CD4-positive, alpha-beta T cell (primary cell): ENCODE measurements at regions not wholly inside any gene's neighbourhood (a gene's known extent, or its start where the extent isn't known, plus 50 kb on each side); places are given as distances from the start of the nearest gene placed in this dataset.

Experiments used
- ATAC-seq: fragments of 200-7000 bp; cut with Tn5 transposase; one replicate; pipeline ENCODE4 v1.10.0; 2022; ENCODE audit warnings: mild to moderate bottlenecking; ENCODE audit not compliant: poor library complexity
- CTCF ChIA-PET: fragments of 350-600 bp; sonication (Branson Sonifier 250); formaldehyde crosslinking; loops from one replicate; lab custom pipeline; 2021; ENCODE audit warnings: antibody characterized with exemption, inconsistent platforms; lab: Charles Lee
- POLR2A ChIA-PET: fragments of 350-600 bp; sonication (Branson Sonifier 250); formaldehyde crosslinking; loops from one replicate; lab custom pipeline; 2021; ENCODE audit warnings: antibody characterized with exemption, inconsistent platforms; lab: Charles Lee
- DNase-seq, 14 experiments: peaks; one replicate each; pipeline ENCODE4 v3.0.0-alpha.2; 2013 to 2020; ENCODE audit warnings: mixed read lengths in 2 of 14
- H3K27ac ChIP-seq, 2 donors: one replicate each; pipeline versions ENCODE4 v1.5.1 to v1.7.0; 2013; ENCODE audit warnings: low read length in 2 of 2, low read depth in 1 of 2, mild to moderate bottlenecking in 1 of 2
- H3K27me3 ChIP-seq, 2 experiments: 1 replicate in 1 of 2; 2 replicates in 1 of 2; pipeline versions ENCODE4 v1.6.1 to v1.7.0; 2013; ENCODE audit warnings: low read length in 2 of 2, control low read depth in 1 of 2, mild to moderate bottlenecking in 1 of 2, moderate library complexity in 1 of 2; ENCODE audit not compliant: insufficient read depth in 2 of 2, control insufficient read depth in 1 of 2
- H3K36me3 ChIP-seq: one replicate; pipeline ENCODE4 v1.6.1; 2013; ENCODE audit warnings: low read length, control low read depth; ENCODE audit not compliant: insufficient read depth
- H3K4me1 ChIP-seq: one replicate; pipeline ENCODE4 v1.6.1; 2013; ENCODE audit warnings: low read length, control low read depth; ENCODE audit not compliant: insufficient read depth
- H3K4me3 ChIP-seq: one replicate; pipeline ENCODE4 v1.5.1; 2013; ENCODE audit warnings: mild to moderate bottlenecking, low read length, moderate library complexity
- H3K9me3 ChIP-seq, 2 experiments: 1 replicate in 1 of 2; 2 replicates in 1 of 2; pipeline versions ENCODE4 v1.6.1 to v1.7.0; 2013; ENCODE audit warnings: low read length in 2 of 2, mild to moderate bottlenecking in 2 of 2, control low read depth in 1 of 2, moderate library complexity in 1 of 2; ENCODE audit not compliant: control insufficient read depth in 1 of 2, insufficient read depth in 1 of 2
- H3K27ac Mint-ChIP-seq: one replicate; pipeline ENCODE4 v1.8.0; 2020; ENCODE audit warnings: mixed read lengths
- H3K27me3 Mint-ChIP-seq: one replicate; pipeline ENCODE4 v1.8.0; 2021; ENCODE audit warnings: mixed read lengths
- H3K36me3 Mint-ChIP-seq: one replicate; pipeline ENCODE4 v1.8.0; 2021; ENCODE audit warnings: low read depth, mixed read lengths
- H3K4me1 Mint-ChIP-seq: one replicate; pipeline ENCODE4 v1.8.0; 2021; ENCODE audit warnings: low read depth, mixed read lengths
- H3K4me3 Mint-ChIP-seq: one replicate; pipeline ENCODE4 v1.8.0; 2020; ENCODE audit warnings: mild to moderate bottlenecking, mixed read lengths
- H3K9me3 Mint-ChIP-seq: one replicate; pipeline ENCODE4 v1.8.0; 2020; ENCODE audit warnings: mixed read lengths
- intact Hi-C, 2 experiments: fragments of 100-400 bp; cut with DNase I in 1 of 2; cut with micrococcal nuclease in 1 of 2; formaldehyde crosslinking; loops; one replicate each; pipeline versions ENCODE4 v1.15.1 to v1.9.0; 2023 to 2025; cut with DNase I, micrococcal nuclease
- TF ChIP-seq, protein P1 (sequence below): fragments of 200-600 bp; IDR thresholded peaks from one replicate; pipeline ENCODE4 v1.8.0; 2022; ENCODE audit warnings: antibody characterized with exemption, mild to moderate bottlenecking

- DNase-seq, result no peak
- TF ChIP-seq, protein P1, sequence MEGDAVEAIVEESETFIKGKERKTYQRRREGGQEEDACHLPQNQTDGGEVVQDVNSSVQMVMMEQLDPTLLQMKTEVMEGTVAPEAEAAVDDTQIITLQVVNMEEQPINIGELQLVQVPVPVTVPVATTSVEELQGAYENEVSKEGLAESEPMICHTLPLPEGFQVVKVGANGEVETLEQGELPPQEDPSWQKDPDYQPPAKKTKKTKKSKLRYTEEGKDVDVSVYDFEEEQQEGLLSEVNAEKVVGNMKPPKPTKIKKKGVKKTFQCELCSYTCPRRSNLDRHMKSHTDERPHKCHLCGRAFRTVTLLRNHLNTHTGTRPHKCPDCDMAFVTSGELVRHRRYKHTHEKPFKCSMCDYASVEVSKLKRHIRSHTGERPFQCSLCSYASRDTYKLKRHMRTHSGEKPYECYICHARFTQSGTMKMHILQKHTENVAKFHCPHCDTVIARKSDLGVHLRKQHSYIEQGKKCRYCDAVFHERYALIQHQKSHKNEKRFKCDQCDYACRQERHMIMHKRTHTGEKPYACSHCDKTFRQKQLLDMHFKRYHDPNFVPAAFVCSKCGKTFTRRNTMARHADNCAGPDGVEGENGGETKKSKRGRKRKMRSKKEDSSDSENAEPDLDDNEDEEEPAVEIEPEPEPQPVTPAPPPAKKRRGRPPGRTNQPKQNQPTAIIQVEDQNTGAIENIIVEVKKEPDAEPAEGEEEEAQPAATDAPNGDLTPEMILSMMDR, result no peak
- ChIA-PET CTCF (no interaction called here), POLR2A (no interaction called here)
- intact Hi-C loops, result no loop called here
- H3K27me3 ChIP-seq, result no peaks in the 10 kb centered on the region
- H3K36me3 Mint-ChIP-seq, result no peaks in the 10 kb centered on the region
- no peak overlapping the region for H3K4me3 ChIP-seq
- no peaks in the 10 kb centered on the region for H3K4me1 ChIP-seq
- ATAC-seq, result no peak
- no peak overlapping the region for H3K4me3 Mint-ChIP-seq
- H3K9me3 Mint-ChIP-seq, result peaks cover 20% of the 10 kb centered on the region
- H3K36me3 ChIP-seq, result no peaks in the 10 kb centered on the region
- H3K27ac ChIP-seq, result no peak overlapping the region
- no peaks in the 10 kb centered on the region for H3K4me1 Mint-ChIP-seq
- H3K27me3 Mint-ChIP-seq, result no peaks in the 10 kb centered on the region
- H3K9me3 ChIP-seq, result peaks cover 6 to 13% of the 10 kb centered on the region in 2 experiments
- no peak overlapping the region for H3K27ac Mint-ChIP-seq
Measured at GRCh38 chr3:6654670-6655069, 206.2 kb upstream of the GRM7 start.

DNA sequence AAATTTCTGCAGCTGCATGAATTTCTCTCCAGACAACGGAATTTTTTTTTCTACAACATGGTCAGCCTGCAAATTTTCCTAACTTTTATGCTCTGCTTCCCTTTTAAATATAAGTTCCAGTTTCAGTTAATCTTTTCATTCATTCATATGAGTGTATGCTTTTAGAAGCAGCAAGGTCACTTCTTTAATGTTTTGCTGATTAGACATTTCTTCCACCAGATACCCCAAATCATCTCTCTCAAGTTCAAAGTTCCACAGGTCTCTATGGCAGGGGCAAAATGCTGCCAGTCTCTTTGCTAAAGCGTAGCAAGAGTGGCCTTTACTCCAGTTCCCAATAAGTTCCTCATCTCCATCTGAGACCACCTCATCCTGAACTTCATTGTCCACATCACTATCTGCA, 205.6 kb upstream of the GRM7 start:
- POLR2A ChIA-PET, result no interaction called here
- Mint-ChIP-seq H3K27me3 (no peaks in the 10 kb centered on the region), H3K9me3 (peaks cover 20% of the 10 kb centered on the region), H3K4me3 (no peak overlapping the region), H3K36me3 (no peaks in the 10 kb centered on the region), H3K4me1 (no peaks in the 10 kb centered on the region), H3K27ac (no peak overlapping the region)
- intact Hi-C loops, result no loop called here
- CTCF ChIA-PET, result no interaction called here
- Histone ChIP-seq H3K36me3 (no peaks in the 10 kb centered on the region), H3K4me3 (no peak overlapping the region), H3K4me1 (no peaks in the 10 kb centered on the region), H3K27me3 (no peaks in the 10 kb centered on the region), H3K9me3 (peaks cover 6 to 11% of the 10 kb centered on the region in 2 experiments), H3K27ac (no peak overlapping the region)
- TF ChIP-seq, protein P1, result no peak
- DNase-seq, result no peak
- no peak for ATAC-seq

GRCh38 chr3:6657591-6657990, 203.3 kb upstream of the GRM7 start:
- POLR2A ChIA-PET, result no interaction called here
- Mint-ChIP-seq H3K4me3 (no peak overlapping the region), H3K27me3 (no peaks in the 10 kb centered on the region), H3K4me1 (no peaks in the 10 kb centered on the region), H3K36me3 (no peaks in the 10 kb centered on the region), H3K9me3 (peaks cover 19% of the 10 kb centered on the region), H3K27ac (no peak overlapping the region)
- Histone ChIP-seq H3K27ac (no peak overlapping the region), H3K9me3 (peaks cover 6 to 12% of the 10 kb centered on the region in 2 experiments), H3K36me3 (no peaks in the 10 kb centered on the region), H3K27me3 (no peaks in the 10 kb centered on the region), H3K4me1 (no peaks in the 10 kb centered on the region), H3K4me3 (no peak overlapping the region)
- DNase-seq (no peak), ATAC-seq (no peak)
- intact Hi-C loops, result no loop called here
- TF ChIP-seq, protein P1, result no peak
- CTCF ChIA-PET, result no interaction called here
